MCF 10A (cell line): ENCODE measurements at regions not wholly inside any gene's neighbourhood (a gene's known extent, or its start where the extent isn't known, plus 50 kb on each side); places are given as distances from the start of the nearest gene placed in this dataset.

Experiments
- BruUV-seq: library from RNA; stranded (reverse); fragments of 400-500 nt; replicated peaks from 2 replicates; lab custom pipeline; 2021; lab: Mats Ljungman, UMichigan
- CTCF ChIA-PET: fragments of 300-600 bp; sonication (Branson Sonifier 250); formaldehyde crosslinking; extraction: SDS; loops from one replicate; lab custom pipeline; 2021; ENCODE audit warnings: antibody characterized with exemption, inconsistent platforms; lab: Yijun Ruan, JAX
- POLR2A ChIA-PET: fragments of 300-600, 350-650 bp; sonication (Branson Sonifier 250); formaldehyde crosslinking; extraction: SDS; loops from one replicate; lab custom pipeline; 2020; ENCODE audit warnings: antibody characterized with exemption, inconsistent platforms; lab: Yijun Ruan, JAX
- DNase-seq: peaks from one replicate; pipeline ENCODE4 v3.0.0-alpha.2; 2018; ENCODE audit not compliant: unreplicated experiment
- H3K27ac Mint-ChIP-seq: one replicate; pipeline ENCODE4 v1.8.0; 2022; ENCODE audit warnings: mild to moderate bottlenecking, low read depth, mixed read lengths; ENCODE audit not compliant: unreplicated experiment
- H3K27me3 Mint-ChIP-seq: one replicate; pipeline ENCODE4 v1.8.0; 2022; ENCODE audit warnings: mixed read lengths; ENCODE audit not compliant: insufficient read depth, unreplicated experiment
- H3K36me3 Mint-ChIP-seq: one replicate; pipeline ENCODE4 v1.8.0; 2022; ENCODE audit warnings: mild to moderate bottlenecking, moderate library complexity, mixed read lengths; ENCODE audit not compliant: insufficient read depth, unreplicated experiment
- H3K4me1 Mint-ChIP-seq: one replicate; pipeline ENCODE4 v1.8.0; 2022; ENCODE audit warnings: mixed read lengths; ENCODE audit not compliant: insufficient read depth, unreplicated experiment
- H3K4me3 Mint-ChIP-seq: one replicate; pipeline ENCODE4 v1.8.0; 2022; ENCODE audit warnings: mild to moderate bottlenecking, moderate library complexity, mixed read lengths; ENCODE audit not compliant: unreplicated experiment
- H3K9me3 Mint-ChIP-seq: one replicate; pipeline ENCODE4 v1.8.0; 2022; ENCODE audit warnings: mixed read lengths; ENCODE audit not compliant: unreplicated experiment
- intact Hi-C: fragments of 100-400 bp; cut with micrococcal nuclease; formaldehyde crosslinking; loops from 2 replicates; pipeline ENCODE4 v1.14.1; 2022
- TF ChIP-seq, protein P1 (sequence below): fragments of 200-600 bp; IDR thresholded peaks from one replicate; pipeline ENCODE4 v1.8.0; 2022; ENCODE audit warnings: antibody characterized with exemption, mild to moderate bottlenecking; ENCODE audit not compliant: unreplicated experiment

- CTCF ChIA-PET, result no interaction called here
These were observed 110.3 kb downstream of the PDCL3 start for GRCh38 chr2:100673115-100673514.

GRCh38 chr2:100673691-100674485, 111.1 kb downstream of the PDCL3 start:
- no peak overlapping the region for H3K27ac Mint-ChIP-seq
- H3K36me3 Mint-ChIP-seq, result no peaks in the 10 kb centered on the region
- TF ChIP-seq, protein P1, sequence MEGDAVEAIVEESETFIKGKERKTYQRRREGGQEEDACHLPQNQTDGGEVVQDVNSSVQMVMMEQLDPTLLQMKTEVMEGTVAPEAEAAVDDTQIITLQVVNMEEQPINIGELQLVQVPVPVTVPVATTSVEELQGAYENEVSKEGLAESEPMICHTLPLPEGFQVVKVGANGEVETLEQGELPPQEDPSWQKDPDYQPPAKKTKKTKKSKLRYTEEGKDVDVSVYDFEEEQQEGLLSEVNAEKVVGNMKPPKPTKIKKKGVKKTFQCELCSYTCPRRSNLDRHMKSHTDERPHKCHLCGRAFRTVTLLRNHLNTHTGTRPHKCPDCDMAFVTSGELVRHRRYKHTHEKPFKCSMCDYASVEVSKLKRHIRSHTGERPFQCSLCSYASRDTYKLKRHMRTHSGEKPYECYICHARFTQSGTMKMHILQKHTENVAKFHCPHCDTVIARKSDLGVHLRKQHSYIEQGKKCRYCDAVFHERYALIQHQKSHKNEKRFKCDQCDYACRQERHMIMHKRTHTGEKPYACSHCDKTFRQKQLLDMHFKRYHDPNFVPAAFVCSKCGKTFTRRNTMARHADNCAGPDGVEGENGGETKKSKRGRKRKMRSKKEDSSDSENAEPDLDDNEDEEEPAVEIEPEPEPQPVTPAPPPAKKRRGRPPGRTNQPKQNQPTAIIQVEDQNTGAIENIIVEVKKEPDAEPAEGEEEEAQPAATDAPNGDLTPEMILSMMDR, result no peak
- no peaks in the 10 kb centered on the region for H3K4me1 Mint-ChIP-seq
- no peak overlapping the region for H3K4me3 Mint-ChIP-seq
- BruUV-seq, result no TSS peak
- CTCF ChIA-PET, result interaction anchor here (0.8 kb wide), 1 partner anchor 57 kb away, joined by 4 read pairs; no protein-coding TSS in a partner anchor
- POLR2A ChIA-PET, result interaction anchor here (1.2 kb wide), 1 partner anchor 12 kb away, joined by 4 read pairs; no protein-coding TSS in a partner anchor
- peaks cover 20% of the 10 kb centered on the region for H3K27me3 Mint-ChIP-seq
- no peak for DNase-seq
- intact Hi-C loops, result no loop called here
- no peaks in the 10 kb centered on the region for H3K9me3 Mint-ChIP-seq

More at GRCh38 chr2:100673115-100673514, 110.3 kb downstream of the PDCL3 start:
- Mint-ChIP-seq H3K36me3 (no peaks in the 10 kb centered on the region), H3K27me3 (peaks cover 24% of the 10 kb centered on the region), H3K4me3 (no peak overlapping the region), H3K27ac (no peak overlapping the region), H3K4me1 (no peaks in the 10 kb centered on the region), H3K9me3 (no peaks in the 10 kb centered on the region)
- no peak for DNase-seq
- intact Hi-C loops, result no loop called here
- BruUV-seq, result no TSS peak
- POLR2A ChIA-PET, result interaction anchor here (1.2 kb wide), 1 partner anchor 13 kb away, joined by 4 read pairs; no protein-coding TSS in a partner anchor
- TF ChIP-seq, protein P1, result no peak

GRCh38 chr2:100674666-100675065, 111.9 kb downstream of the PDCL3 start:
- no peak overlapping the region for H3K27ac Mint-ChIP-seq
- H3K27me3 Mint-ChIP-seq, result peaks cover 13% of the 10 kb centered on the region
- ChIA-PET POLR2A (interaction anchor here (1.2 kb wide), 1 partner anchor 12 kb away, joined by 4 read pairs; no protein-coding TSS in a partner anchor), CTCF (interaction anchor here (0.5 to 0.8 kb wide), 2 partner anchors 24 to 58 kb away, joined by 3 to 4 read pairs; no protein-coding TSS in a partner anchor)
- intact Hi-C loops, result no loop called here
- H3K4me3 Mint-ChIP-seq, result no peak overlapping the region
- TF ChIP-seq, protein P1, result no peak
- no peaks in the 10 kb centered on the region for H3K9me3 Mint-ChIP-seq
- H3K36me3 Mint-ChIP-seq, result no peaks in the 10 kb centered on the region
- H3K4me1 Mint-ChIP-seq, result no peaks in the 10 kb centered on the region
- BruUV-seq, result no TSS peak
- DNase-seq, result no peak

GRCh38 chr2:100675373-100675772, 112.6 kb downstream of the PDCL3 start:
- peaks cover 6% of the 10 kb centered on the region for H3K27me3 Mint-ChIP-seq
- H3K4me1 Mint-ChIP-seq, result no peaks in the 10 kb centered on the region
- CTCF ChIA-PET, result interaction anchor here (0.6 to 0.7 kb wide), 2 partner anchors 311 to 424 kb away, joined by 3 read pairs; no protein-coding TSS in a partner anchor
- TF ChIP-seq, protein P1, result no peak
- no peaks in the 10 kb centered on the region for H3K9me3 Mint-ChIP-seq
- intact Hi-C loops, result no loop called here
- H3K36me3 Mint-ChIP-seq, result no peaks in the 10 kb centered on the region
- DNase-seq, result no peak
- POLR2A ChIA-PET, result no interaction called here
- no peak overlapping the region for H3K4me3 Mint-ChIP-seq
- BruUV-seq, result no TSS peak
- H3K27ac Mint-ChIP-seq, result no peak overlapping the region
